Smooth muscle cell of the brain vasculature (primary cell): ENCODE measurements at regions not wholly inside any gene's neighbourhood (a gene's known extent, or its start where the extent isn't known, plus 50 kb on each side); places are given as distances from the start of the nearest gene placed in this dataset.
"Not testable (repeated sequence)": the region's sequence is repeated elsewhere in the genome, so short reads cannot be mapped to it uniquely, and the experiment has no call there.

Experiments
- DNase-seq: peaks from one replicate; pipeline ENCODE4 v3.0.0-alpha.2; 2012; ENCODE audit warnings: low read depth, low spot score

- no peak for DNase-seq
Measured at GRCh38 chr21:21997390-21998333, 999.5 kb downstream of the NCAM2 start.

GRCh38 chr21:22019766-22020165, 1021.6 kb downstream of the NCAM2 start:
- no peak for DNase-seq

DNA sequence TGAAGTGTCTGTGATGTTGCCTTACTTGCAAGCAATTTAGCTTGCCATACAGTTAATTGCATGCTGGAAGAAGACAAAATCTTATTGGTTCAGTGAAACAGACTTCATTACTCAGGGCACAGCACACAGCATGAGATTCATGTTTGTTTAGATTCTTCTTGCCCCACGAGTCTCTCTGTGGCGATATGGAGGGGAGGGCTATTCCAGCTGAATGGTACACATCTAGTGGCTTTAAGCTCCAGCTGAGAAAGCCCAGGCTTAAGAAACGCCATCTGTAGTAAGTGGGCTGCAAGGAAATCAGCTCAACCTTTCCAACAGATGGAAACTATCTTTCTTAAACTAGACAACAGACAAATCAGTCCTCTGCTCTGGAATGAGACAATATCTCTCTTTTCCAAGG, 1022.0 kb downstream of the NCAM2 start:
- DNase-seq, result no peak

DNA sequence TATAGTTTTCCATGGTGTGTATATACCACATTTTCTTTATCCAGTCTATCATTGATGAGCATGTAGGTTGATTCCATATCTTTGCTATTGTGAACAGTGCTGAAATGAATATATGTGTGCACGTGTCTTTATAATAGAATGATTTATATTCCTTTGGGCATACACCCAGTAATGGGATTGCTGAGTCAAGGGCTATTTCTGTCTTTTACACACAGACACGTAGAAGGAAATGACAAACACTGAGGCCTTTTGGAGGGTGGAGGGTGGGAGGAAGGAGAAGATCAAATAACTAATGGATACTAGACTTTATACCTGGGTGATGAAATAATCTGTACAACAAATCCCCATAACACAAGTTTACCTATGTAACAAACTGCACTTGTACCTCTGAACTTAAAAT, 1025.7 kb downstream of the NCAM2 start:
- not testable (repeated sequence) for DNase-seq

GRCh38 chr21:22044431-22044830, 1046.2 kb downstream of the NCAM2 start:
- no peak for DNase-seq

- DNase-seq, result no peak
Measured at GRCh38 chr21:22046576-22046975, 1048.4 kb downstream of the NCAM2 start.

GRCh38 chr21:22056904-22057303, 1058.7 kb downstream of the NCAM2 start:
- DNase-seq, result no peak

DNA sequence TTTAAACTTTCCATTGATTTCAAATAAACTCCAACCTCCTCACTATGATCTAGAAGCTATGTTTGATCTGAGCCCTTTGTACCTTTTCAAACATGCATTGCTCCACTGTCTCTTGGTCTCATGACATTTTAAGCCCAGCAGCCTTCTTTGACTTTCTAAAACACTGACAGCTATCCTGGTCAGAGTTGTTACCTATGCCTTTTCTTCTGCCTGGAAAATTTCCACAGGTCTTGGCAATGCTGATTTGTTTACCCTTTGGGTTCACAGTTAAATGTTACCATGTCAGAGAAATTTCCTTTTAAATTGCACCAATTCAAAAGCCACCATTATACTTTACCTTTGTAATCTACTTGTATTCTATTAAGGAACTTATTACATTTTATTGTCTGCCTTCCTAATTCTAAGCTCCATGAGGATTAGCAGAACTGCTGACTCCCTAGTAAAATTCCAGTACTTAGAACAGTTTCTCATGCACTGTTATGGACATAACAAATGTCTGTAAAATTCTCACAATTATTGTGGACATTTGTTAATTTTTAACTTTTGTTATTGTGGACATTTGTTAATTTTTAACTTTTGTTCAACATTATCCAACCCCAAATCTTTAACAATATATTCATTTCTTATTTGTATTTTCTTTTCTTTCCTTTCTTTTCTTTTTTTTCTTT, 1064.4 kb downstream of the NCAM2 start:
- DNase-seq, result no peak

DNA sequence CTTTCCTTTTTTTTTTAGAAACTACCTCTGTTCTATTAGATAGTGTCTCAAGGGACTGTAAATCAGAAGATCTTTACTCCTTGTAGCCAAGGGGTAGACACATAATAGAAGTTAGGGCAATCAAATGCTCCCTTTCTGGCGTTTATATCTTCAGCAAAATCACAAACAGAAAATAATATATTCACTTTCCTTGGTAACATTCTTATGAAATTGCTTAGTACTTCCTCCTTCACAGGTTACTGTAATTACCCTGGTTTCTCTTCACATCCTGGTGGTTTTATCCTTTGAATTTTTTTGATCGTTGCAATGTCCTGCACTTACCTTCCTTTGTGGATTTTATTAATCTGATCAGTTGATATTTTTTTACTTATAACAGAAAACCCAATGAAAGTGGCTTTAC, 1064.9 kb downstream of the NCAM2 start:
- no peak for DNase-seq

DNA sequence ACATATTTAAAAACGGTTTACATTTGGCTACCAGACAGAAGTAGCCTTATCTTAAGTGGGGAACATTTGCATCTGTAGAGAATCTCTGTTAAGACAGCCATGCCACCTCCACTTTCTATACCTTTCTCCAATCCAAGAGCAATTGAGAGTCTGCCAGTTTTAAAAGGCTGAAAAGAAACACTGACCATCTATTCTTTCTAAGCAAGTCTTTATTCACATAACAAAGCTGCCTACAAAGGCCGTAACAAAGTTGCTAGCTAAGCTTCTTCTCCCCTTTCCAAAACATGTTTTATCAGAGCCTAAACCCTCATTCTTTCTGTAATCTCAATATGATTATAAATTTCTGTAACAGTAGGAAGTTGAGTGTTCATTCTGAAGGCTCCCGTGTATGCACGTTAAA, 1078.3 kb downstream of the NCAM2 start:
- no peak for DNase-seq

GRCh38 chr21:22083899-22084298, 1085.7 kb downstream of the NCAM2 start:
- DNase-seq, result no peak

DNA sequence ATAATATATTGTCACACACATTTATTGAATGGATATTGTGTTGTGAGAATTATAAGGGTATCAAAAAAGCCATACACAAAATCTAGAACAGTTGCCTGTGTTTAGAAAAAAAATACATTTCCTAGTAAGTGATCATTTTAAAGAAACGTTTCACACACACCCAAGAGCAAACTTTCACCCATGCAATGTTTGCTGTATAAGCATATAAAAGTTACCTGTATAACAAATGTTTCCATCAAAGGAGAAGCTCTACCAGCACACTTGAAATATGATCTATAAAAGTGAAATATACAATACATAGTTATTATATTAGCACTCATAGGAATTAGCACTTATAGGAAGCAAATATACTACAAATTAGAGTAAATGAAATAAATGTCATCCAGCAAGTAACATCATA, 1098.1 kb downstream of the NCAM2 start:
- DNase-seq, result no peak

- DNase-seq, result no peak
Measured at GRCh38 chr21:22106720-22107410, 1108.7 kb downstream of the NCAM2 start.

DNA sequence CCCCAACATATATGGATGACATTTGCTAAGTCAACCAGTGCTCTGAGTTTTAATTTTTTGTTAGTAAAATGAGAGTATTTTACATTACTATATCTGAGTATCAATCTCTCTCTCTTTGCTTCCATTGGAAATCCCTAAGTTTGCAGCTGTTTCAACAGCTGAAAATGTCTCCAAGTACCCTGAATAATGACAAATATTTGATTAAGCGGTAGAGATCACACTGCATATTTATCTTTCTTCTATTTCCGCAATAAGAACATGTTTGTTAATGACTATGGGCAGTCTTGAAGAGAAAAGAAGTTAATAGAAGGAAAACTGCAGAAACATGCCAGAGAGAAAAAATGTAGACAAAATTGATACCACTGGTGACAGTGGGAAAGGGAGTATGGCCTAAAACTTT, 1117.5 kb downstream of the NCAM2 start:
- no peak for DNase-seq

GRCh38 chr21:22120616-22121266, 1122.5 kb downstream of the NCAM2 start:
- DNase-seq, result no peak

DNA sequence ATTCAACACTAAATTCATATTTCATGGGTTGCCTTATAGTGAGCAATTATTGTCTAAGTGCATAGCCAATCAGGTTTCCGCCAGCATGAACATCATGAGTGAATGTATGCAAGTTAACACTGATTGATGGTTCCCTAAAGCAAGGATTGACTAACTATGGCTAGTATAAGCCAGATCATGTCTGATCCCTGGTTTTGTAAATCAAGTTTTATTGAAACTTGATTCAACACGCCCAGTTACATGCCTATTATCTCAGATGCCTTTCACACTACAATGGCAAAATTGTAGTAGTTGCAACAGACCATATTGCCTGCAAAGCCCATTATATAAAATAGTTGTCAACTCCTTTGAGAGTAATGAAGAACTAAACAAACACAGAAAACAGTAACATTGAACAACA, 1127.4 kb downstream of the NCAM2 start:
- no peak for DNase-seq

GRCh38 chr21:22128671-22129070, 1130.5 kb downstream of the NCAM2 start:
- no peak for DNase-seq

DNA sequence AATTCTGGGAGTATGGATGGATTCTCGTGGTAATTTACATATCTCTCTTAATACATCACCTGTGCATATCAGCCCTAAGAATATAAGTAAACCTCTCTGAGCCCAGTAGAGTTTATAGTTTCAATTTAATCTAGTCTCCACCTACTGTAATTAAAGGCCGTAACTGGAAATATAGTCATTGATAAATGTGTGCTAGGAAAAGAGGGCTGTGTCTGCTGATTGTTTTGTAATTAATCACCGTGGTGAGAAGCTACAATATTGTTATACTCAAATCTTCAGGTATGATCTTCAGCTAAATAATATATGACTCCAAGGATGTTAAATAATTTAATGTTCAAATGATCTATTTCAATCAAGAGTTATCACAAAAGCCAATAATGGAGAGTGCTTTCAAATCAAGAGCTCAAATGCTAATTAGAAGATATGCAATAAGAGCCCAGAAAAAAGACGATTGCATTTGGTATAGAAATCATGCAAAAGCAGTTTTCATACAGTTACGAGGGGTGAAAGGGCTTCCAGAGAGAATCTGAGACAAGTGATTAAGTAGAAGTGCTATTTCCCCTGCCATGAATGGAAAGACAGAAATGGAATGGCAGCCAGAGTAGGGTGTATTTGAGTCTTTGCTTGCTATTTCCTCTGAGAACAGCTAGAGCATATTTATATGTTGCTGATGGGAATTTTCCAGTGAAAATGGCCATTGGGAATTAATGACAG, 1134.3 kb downstream of the NCAM2 start:
- DNase-seq, result no peak

GRCh38 chr21:22136740-22137139, 1138.5 kb downstream of the NCAM2 start:
- no peak for DNase-seq

DNA sequence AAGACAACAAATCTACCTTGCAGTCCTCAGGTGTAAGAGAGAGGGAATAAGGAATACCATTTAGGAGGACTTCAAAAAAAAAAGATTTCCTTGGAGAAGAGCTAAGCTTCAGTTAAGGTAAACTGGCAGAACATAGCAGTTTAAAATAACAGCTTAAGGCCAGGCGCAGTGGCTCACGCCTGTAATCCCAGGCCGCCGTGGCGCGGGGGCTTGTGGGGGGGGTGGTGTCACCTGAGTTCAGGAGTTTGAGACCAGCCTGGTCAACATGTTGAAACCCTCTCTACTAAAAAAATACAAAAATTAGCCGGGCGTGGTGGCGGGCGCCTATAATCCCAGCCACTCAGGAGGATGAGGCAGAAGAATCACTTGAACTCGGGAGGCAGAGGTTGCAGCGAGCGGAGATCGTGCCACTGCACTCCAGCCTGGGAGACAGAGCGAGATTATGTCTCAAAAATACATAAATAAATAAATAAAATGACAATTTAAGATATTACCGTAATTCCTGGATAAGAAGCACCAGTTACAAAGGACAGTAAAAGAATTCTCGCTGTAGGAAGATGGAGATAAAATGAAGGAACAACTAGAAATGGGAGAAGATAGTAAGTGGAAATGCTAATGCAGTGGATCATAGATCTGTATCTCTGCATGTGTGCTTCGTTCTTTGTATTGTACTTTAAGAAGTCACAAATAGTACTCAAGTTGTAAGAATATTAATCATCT, 1140.2 kb downstream of the NCAM2 start:
- DNase-seq, result no peak

- DNase-seq, result no peak
Measured at GRCh38 chr21:22145545-22145944, 1147.3 kb downstream of the NCAM2 start.
